ENCODE measurements at regions not wholly inside any gene's neighbourhood (a gene's known extent, or its start where the extent isn't known, plus 50 kb on each side); places are given as distances from the start of the nearest gene placed in this dataset.

DNA sequence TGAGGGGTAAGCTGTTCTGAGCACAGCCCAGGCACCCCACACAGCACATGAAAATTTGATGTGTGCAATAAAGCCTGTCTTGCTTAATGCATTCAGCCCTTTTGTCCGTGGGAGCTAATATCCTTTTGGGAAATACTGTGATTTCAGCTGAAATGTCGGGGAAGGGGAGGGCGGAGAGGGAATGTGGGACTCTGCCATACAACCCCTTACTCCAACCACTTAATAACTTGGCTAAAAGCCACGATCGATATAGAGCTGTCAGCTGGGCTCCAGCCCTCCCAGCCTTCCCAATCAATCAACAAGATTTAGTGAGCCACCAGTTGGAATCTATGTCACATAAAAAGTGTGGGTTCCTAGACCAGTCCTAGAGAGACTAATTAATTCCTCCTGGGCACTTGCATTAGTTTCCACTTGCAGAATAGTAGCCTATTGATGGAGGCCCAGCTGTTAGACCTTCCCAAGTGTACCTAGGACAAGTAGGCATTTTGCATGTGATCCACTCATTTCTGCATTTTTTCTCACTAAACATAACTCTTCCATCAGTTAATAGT is 82.7 kb upstream of the PIRT start:
- H3K9ac ChIP-seq (ENCODE audit: low read depth in 1 of 2, low read length in 2 of 2), result no peak overlapping the region
- H3K36me3 ChIP-seq (ENCODE audit: control insufficient read depth in 4 of 4, insufficient read depth in 3 of 4, low read depth in 1 of 4, low read length in 3 of 4), result no peaks in the 10 kb centered on the region
- H3K27me3 ChIP-seq (ENCODE audit: control insufficient read depth in 4 of 4, insufficient read depth in 4 of 4, low read length in 3 of 4), result no peaks in the 10 kb centered on the region
- DNase-seq (ENCODE audit: low spot score), result no peak
- no peak for TF ChIP-seq TAF1 (conservative IDR thresholded peaks at IDR 0.05)
- TF ChIP-seq, protein P1, sequence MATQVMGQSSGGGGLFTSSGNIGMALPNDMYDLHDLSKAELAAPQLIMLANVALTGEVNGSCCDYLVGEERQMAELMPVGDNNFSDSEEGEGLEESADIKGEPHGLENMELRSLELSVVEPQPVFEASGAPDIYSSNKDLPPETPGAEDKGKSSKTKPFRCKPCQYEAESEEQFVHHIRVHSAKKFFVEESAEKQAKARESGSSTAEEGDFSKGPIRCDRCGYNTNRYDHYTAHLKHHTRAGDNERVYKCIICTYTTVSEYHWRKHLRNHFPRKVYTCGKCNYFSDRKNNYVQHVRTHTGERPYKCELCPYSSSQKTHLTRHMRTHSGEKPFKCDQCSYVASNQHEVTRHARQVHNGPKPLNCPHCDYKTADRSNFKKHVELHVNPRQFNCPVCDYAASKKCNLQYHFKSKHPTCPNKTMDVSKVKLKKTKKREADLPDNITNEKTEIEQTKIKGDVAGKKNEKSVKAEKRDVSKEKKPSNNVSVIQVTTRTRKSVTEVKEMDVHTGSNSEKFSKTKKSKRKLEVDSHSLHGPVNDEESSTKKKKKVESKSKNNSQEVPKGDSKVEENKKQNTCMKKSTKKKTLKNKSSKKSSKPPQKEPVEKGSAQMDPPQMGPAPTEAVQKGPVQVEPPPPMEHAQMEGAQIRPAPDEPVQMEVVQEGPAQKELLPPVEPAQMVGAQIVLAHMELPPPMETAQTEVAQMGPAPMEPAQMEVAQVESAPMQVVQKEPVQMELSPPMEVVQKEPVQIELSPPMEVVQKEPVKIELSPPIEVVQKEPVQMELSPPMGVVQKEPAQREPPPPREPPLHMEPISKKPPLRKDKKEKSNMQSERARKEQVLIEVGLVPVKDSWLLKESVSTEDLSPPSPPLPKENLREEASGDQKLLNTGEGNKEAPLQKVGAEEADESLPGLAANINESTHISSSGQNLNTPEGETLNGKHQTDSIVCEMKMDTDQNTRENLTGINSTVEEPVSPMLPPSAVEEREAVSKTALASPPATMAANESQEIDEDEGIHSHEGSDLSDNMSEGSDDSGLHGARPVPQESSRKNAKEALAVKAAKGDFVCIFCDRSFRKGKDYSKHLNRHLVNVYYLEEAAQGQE (IDR thresholded peaks at IDR 0.05), result no peak
- TF ChIP-seq JUND (IDR thresholded peaks at IDR 0.05), result no peak
- no peak for TF ChIP-seq RXRA (IDR thresholded peaks at IDR 0.05)
- TF ChIP-seq HNF4A (conservative IDR thresholded peaks at IDR 0.05), result no peak
- TF ChIP-seq, protein P2, sequence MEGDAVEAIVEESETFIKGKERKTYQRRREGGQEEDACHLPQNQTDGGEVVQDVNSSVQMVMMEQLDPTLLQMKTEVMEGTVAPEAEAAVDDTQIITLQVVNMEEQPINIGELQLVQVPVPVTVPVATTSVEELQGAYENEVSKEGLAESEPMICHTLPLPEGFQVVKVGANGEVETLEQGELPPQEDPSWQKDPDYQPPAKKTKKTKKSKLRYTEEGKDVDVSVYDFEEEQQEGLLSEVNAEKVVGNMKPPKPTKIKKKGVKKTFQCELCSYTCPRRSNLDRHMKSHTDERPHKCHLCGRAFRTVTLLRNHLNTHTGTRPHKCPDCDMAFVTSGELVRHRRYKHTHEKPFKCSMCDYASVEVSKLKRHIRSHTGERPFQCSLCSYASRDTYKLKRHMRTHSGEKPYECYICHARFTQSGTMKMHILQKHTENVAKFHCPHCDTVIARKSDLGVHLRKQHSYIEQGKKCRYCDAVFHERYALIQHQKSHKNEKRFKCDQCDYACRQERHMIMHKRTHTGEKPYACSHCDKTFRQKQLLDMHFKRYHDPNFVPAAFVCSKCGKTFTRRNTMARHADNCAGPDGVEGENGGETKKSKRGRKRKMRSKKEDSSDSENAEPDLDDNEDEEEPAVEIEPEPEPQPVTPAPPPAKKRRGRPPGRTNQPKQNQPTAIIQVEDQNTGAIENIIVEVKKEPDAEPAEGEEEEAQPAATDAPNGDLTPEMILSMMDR (IDR thresholded peaks at IDR 0.05; ENCODE audit: low read depth, low read length, missing input control), result no peak
- no peak for TF ChIP-seq GABPA (IDR thresholded peaks at IDR 0.05 in 1 of 2, conservative IDR thresholded peaks at IDR 0.05 in 1 of 2)
- TF ChIP-seq, protein P3, sequence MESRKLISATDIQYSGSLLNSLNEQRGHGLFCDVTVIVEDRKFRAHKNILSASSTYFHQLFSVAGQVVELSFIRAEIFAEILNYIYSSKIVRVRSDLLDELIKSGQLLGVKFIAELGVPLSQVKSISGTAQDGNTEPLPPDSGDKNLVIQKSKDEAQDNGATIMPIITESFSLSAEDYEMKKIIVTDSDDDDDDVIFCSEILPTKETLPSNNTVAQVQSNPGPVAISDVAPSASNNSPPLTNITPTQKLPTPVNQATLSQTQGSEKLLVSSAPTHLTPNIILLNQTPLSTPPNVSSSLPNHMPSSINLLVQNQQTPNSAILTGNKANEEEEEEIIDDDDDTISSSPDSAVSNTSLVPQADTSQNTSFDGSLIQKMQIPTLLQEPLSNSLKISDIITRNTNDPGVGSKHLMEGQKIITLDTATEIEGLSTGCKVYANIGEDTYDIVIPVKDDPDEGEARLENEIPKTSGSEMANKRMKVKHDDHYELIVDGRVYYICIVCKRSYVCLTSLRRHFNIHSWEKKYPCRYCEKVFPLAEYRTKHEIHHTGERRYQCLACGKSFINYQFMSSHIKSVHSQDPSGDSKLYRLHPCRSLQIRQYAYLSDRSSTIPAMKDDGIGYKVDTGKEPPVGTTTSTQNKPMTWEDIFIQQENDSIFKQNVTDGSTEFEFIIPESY (IDR thresholded peaks at IDR 0.05), result no peak
- TF ChIP-seq FOXA1 (IDR thresholded peaks at IDR 0.05), result no peak
- no peak for TF ChIP-seq RAD21 (IDR thresholded peaks at IDR 0.05)
- TF ChIP-seq, protein P4, sequence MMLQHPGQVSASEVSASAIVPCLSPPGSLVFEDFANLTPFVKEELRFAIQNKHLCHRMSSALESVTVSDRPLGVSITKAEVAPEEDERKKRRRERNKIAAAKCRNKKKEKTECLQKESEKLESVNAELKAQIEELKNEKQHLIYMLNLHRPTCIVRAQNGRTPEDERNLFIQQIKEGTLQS (IDR thresholded peaks at IDR 0.05), result no peak
- TF ChIP-seq, protein P5, sequence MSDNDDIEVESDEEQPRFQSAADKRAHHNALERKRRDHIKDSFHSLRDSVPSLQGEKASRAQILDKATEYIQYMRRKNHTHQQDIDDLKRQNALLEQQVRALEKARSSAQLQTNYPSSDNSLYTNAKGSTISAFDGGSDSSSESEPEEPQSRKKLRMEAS (IDR thresholded peaks at IDR 0.05), result no peak
- TF ChIP-seq NR2F2 (IDR thresholded peaks at IDR 0.05), result no peak
- TF ChIP-seq HNF4G (IDR thresholded peaks at IDR 0.05), result no peak
- TF ChIP-seq FOXA2 (IDR thresholded peaks at IDR 0.05), result no peak
- TF ChIP-seq SP1 (IDR thresholded peaks at IDR 0.05), result no peak
- no peak for TF ChIP-seq EGR1 (IDR thresholded peaks at IDR 0.05; ENCODE audit: low read depth in 2 of 2)
- TF ChIP-seq YY1 (IDR thresholded peaks at IDR 0.05), result no peak
- WGBS, result 79% methylated on average over 5 of the region's 5 CpGs
- no peaks in the 10 kb centered on the region for H3K9me3 ChIP-seq (ENCODE audit: control insufficient read depth in 4 of 4, low read length in 3 of 4)
- no peaks in the 10 kb centered on the region for H3K4me1 ChIP-seq (ENCODE audit: control insufficient read depth in 4 of 4, insufficient read depth in 4 of 4, low read length in 3 of 4)
- no peak overlapping the region for H3K4me3 ChIP-seq (ENCODE audit: low read depth in 1 of 3, low read length in 3 of 3)
- H3K27ac ChIP-seq (ENCODE audit: low read depth in 1 of 2, low read length in 2 of 2), result no peak overlapping the region
